Heart left ventricle (tissue), 13 donors: ENCODE measurements at regions not wholly inside any gene's neighbourhood (a gene's known extent, or its start where the extent isn't known, plus 50 kb on each side); places are given as distances from the start of the nearest gene placed in this dataset.

Experiments used
- POLR2A ChIP-seq, 2 donors: fragments of 450-650 bp; IDR thresholded peaks; one replicate each; pipeline ENCODE4 v1.6.1; 2017; ENCODE audit warnings: antibody characterized with exemption in 2 of 2, mild to moderate bottlenecking in 2 of 2, moderate library complexity in 2 of 2
- TF ChIP-seq, protein P1 (sequence below), 12 donors: fragments of 200-600 bp; sonication (generic) in 4 of 12; IDR thresholded peaks; one replicate each; pipeline versions ENCODE4 v1.5.0 to v1.8.0; 2018 to 2022; ENCODE audit warnings: antibody characterized with exemption in 12 of 12, mild to moderate bottlenecking in 5 of 12
- donor health status: ischemic (EF 13 %, LVEDD 7.1; RV severe dilation, severe dysfunction).
- donor health status: DM: no; HTN: yes; CAD: no.
- donor health status: DM: no; HTN: no; CAD: no.
- donor health status: ischemic (EF 25% LVEDD 6.9; RV normal size, moderate dysfunction).
- donor health status: ischemic (EF 25% LVEDD 5.7; RV mildly dilated, moderate dysfunction).
- donor health status: ischemic (EF 35%, LVEDD 5.7; RV mildly dilated, moderate dysfunction).
- donor health status: nonischemic (EF 11% LVEDD 7.7; RV severe dilation, severe dysfunction).
- donor health status: DM: yes; HTN: yes; CAD: no.
- donor health status: PGD.
- donor health status: ischemic (EF 29% LVEDD 5.4; RV normal size, mild dysfunction).
- donor health status: nonischemic (EF 23%, LVEDD 6.1; RV moderate dilation, normal function).

DNA sequence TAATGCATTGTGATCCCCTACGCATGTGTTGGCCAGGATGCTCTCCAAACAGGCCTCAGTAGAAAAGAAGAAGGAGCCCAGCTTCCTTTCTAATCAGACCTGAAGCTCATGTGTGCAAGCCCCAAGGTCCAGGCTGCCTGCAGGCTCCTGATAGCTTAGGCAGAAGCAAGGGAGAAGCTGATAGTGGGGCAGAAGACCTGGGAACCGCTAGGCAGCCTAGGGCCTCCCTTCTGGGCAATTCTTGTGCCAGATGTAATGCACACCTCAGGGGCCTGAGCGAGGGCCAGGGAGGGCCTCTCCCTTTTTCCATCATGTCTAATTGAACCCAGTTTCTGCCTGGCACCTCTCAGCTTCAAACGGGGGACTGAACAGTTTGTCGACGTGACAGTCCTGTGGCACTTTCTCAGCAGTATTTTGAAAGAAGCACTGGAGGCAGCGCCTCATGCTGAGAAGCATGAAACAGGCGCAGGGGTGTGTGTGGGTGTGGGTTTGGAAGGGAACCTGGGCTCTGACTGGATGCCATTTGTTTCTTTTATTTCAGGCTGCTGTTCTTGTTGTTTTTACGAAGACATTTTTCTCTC, 212.8 kb downstream of the PIK3R1 start:
- TF ChIP-seq, protein P1, sequence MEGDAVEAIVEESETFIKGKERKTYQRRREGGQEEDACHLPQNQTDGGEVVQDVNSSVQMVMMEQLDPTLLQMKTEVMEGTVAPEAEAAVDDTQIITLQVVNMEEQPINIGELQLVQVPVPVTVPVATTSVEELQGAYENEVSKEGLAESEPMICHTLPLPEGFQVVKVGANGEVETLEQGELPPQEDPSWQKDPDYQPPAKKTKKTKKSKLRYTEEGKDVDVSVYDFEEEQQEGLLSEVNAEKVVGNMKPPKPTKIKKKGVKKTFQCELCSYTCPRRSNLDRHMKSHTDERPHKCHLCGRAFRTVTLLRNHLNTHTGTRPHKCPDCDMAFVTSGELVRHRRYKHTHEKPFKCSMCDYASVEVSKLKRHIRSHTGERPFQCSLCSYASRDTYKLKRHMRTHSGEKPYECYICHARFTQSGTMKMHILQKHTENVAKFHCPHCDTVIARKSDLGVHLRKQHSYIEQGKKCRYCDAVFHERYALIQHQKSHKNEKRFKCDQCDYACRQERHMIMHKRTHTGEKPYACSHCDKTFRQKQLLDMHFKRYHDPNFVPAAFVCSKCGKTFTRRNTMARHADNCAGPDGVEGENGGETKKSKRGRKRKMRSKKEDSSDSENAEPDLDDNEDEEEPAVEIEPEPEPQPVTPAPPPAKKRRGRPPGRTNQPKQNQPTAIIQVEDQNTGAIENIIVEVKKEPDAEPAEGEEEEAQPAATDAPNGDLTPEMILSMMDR (IDR thresholded peaks at IDR 0.05): no peak
- TF ChIP-seq POLR2A (IDR thresholded peaks at IDR 0.05): no peak
